HEK293T (cell line): ENCODE measurements at regions not wholly inside any gene's neighbourhood (a gene's known extent, or its start where the extent isn't known, plus 50 kb on each side); places are given as distances from the start of the nearest gene placed in this dataset.

Experiments used
- CTBP1 ChIP-seq: fragments of 450-650 bp; IDR thresholded peaks from 2 replicates; pipeline ENCODE4 v1.6.1; 2016; ENCODE audit warnings: borderline replicate concordance
- NFRKB ChIP-seq: fragments of 450-650 bp; IDR thresholded peaks from 2 replicates; pipeline ENCODE4 v1.6.1; 2016; ENCODE audit warnings: mild to moderate bottlenecking, moderate library complexity
- SP1 ChIP-seq: fragments of 450-650 bp; IDR thresholded peaks from 2 replicates; pipeline ENCODE4 v1.6.1; 2017
- SUZ12 ChIP-seq: fragments of 450-650 bp; IDR thresholded peaks from 2 replicates; pipeline ENCODE4 v1.6.1; 2016; ENCODE audit warnings: mild to moderate bottlenecking

GRCh38 chr15:96272427-96272826 is 58.1 kb upstream of the NR2F2 start:
- no peak for TF ChIP-seq SP1
- no peak for TF ChIP-seq CTBP1
- no peak for TF ChIP-seq NFRKB
- no peak for TF ChIP-seq SUZ12
